GM21526 (cell line): ENCODE measurements at regions not wholly inside any gene's neighbourhood (a gene's known extent, or its start where the extent isn't known, plus 50 kb on each side); places are given as distances from the start of the nearest gene placed in this dataset.
"Not testable (repeated sequence)": the region's sequence is repeated elsewhere in the genome, so short reads cannot be mapped to it uniquely, and the experiment has no call there.

Experiments
- ATAC-seq: cut with Tn5 transposase; IDR thresholded peaks from one replicate; pipeline ENCODE4 v1.9.1; 2021; ENCODE audit warnings: moderate library complexity; ENCODE audit not compliant: unreplicated experiment, low FRiP score

- not testable (repeated sequence) for ATAC-seq
Measured at GRCh38 chr12:67110345-67110744, 158.8 kb upstream of the CAND1 start.

DNA sequence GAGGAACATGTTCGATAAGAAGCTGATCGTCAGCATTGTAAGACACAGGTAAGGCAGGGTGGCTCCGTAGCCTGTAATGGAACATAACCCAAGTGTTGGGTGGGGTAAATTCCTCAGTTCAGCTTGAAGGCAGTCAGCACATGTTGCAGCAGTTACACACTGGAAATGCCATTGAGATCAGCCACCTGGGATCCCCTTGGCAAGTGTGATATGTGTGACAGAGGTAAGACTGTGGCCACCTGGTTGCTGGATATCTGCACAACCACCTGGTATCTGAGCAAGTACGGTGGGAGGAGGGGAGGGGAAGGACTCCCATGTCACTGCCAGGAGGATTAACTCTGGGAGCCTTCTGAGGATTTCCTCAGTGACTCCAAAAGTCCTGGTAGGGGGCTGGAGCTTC, 158.0 kb upstream of the CAND1 start:
- no peak for ATAC-seq

DNA sequence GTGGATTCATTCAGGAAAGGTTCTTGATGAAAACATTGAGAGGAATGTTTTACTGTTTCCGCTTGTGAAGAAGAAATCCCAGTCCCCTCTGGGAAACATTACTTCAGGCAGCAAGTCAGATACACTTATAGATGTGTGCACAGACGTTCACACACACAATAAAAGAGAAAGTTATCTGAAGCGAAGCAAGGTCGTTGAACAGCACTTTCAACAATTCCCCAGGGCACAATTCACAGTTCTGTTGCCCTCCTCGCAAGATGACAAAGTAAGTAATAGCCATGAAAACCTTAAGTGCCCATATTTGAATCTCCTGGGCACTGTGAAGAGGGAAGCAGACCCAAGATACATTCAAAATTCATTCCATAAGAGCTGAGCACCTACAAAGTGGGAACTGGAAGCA, 156.6 kb upstream of the CAND1 start:
- no peak for ATAC-seq

- no peak for ATAC-seq
Measured at GRCh38 chr12:67116134-67116533, 153.0 kb upstream of the CAND1 start.

GRCh38 chr12:67122584-67122983, 146.6 kb upstream of the CAND1 start:
- ATAC-seq, result no peak

- ATAC-seq, result no peak
Measured at GRCh38 chr12:67137256-67137655, 131.9 kb upstream of the CAND1 start.

DNA sequence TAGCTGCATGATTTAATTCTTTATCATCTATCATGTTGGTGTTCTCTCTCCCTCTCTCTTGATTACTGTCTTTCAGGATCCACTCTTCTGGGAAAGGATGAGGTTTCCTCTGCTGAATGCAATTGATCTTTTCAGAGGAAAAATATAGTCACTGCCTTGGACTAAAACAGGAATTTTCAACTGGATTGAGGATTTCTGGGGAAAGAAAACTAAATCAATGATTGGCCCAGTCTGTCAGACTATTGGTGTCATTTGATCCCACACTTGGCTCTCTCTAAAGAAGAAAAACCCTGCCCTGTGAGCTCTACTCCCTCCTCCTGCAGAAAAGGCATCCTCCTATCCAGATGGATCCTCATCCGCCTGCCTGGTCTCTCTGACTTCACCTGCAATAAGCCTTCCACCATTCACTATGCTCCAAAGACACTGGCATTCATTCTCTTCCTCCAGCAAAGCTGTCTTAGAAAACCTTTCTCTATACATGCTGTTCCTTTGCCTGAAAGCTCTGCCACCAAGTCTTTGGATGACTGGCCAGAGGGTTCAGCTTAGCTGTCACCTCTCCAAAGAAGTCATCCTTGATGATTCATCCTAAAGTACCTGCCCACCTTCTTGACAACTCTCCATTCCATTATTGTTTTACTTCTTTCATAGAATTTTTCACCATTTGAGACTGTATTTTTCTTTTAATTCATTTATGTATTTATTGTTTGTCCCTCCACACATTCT, 127.7 kb upstream of the CAND1 start:
- ATAC-seq, result no peak

GRCh38 chr12:67145692-67146091, 123.5 kb upstream of the CAND1 start:
- ATAC-seq, result no peak

- no peak for ATAC-seq
Measured at GRCh38 chr12:67147030-67147429, 122.1 kb upstream of the CAND1 start.

GRCh38 chr12:67147447-67147846, 121.7 kb upstream of the CAND1 start:
- no peak for ATAC-seq

DNA sequence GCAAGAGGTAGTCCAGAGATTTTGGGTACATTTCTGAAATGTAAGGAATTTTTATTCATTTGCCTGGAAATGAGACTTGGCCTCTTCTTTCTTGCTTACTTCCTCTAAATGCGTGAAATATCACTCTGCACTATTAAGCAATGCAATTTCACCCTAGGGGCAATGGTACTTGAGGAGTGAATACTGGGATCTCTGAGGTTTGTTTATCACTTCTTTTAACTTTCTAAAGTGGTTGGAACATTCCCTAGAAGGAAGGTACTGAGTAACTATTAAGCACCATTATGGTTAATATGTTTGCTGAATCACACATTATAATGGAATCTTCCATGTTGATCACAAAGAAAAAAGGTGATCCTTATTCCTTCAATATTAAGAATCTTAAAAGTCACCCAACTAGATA, 120.9 kb upstream of the CAND1 start:
- ATAC-seq, result no peak

GRCh38 chr12:67151886-67152285, 117.3 kb upstream of the CAND1 start:
- no peak for ATAC-seq

DNA sequence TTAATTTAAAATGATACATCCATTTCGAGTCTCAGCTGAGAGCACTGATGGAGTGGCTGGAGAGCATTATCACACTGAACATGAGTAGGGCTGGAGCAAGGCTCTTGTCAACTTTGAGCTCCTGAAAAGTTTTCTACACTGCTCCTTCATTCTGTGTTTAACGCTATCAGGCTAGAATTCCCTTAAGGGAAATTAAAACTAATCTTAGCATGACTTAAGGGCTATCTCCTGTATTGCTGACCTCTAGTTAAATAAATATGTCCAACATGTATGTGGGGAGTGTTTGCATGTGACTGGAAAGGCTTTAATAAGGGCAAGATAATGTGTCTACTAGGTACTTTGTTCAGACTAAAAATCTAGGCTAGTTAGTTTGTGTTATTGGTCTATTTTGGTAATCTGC, 116.7 kb upstream of the CAND1 start:
- ATAC-seq, result no peak

DNA sequence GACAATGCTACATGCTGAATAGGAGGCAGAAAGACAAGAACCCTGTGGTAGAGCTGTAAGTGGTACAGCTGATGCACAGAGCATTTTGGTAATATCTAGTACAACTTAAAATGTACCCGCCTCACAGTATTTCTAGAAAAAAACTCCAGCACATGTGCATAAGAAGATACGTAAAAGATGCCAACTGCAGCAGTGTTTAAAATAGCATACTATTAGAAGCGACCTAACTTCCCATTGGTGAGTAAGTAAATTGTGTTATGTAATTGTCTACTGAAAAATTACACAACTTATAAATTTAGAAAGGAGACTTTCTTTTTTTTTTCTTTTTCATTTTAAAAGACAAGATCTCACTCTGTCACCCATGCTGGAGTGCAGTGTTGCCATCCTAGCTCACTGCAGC, 114.3 kb upstream of the CAND1 start:
- ATAC-seq, result no peak

DNA sequence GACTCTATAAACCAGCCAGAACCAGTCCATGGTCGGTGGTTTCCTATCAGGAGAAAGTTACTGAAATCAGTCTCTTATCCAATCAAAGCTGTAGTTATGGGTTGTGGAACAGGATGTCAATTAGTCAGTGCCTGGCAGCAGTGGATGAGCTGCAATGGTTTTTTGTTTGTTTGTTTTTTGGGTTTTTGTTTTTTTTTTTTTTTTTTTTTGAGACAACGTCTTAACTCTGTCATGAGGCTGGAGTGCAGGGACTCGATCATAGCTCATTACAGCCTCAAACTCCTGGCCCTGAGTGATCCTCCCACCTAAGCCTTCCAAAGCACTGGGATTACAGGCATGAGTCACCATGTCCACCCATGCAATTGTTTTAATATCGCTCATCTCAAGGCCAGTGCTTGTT, 113.3 kb upstream of the CAND1 start:
- ATAC-seq, result no peak

GRCh38 chr12:67161322-67161918, 107.7 kb upstream of the CAND1 start:
- peak; percentile 87 for ATAC-seq

DNA sequence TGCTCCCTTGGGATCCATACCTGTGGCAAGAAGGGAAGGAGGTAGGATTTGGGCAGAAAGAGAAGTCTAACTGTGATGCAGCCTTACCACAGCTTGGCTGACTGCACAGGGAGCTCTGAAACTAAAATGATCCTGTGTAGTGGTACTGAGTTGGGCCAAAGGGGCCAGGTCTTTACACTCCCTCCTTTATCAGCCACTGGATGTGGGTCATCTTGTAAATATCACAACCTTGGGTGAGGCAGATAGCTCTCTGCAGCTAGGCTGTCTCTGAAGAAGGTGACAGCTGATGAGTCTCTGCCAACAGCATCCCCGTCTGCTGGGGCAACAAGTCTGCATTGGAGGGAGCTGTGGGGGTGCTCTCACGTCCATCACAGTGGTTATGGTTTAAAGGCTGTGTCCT, 95.9 kb upstream of the CAND1 start:
- no peak for ATAC-seq

DNA sequence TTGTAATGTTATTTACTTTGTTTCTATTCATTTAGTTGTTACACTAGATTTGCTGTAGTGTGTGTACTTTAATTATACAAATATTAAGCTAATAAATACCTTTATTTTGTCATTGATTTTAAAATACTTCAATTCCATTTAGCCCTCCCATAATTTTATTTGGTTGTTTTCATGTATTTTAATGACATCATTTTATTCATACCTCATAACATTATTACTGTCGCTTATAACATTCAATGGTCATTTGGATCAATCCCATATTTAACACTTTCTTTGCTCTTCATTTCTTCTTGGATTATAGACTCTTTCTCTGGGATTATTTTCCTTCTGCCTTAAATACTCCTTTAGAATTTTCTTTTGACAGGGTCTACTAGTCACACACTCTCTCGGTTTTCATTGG, 86.6 kb upstream of the CAND1 start:
- no peak for ATAC-seq

GRCh38 chr12:67193704-67194103, 75.5 kb upstream of the CAND1 start:
- no peak for ATAC-seq

DNA sequence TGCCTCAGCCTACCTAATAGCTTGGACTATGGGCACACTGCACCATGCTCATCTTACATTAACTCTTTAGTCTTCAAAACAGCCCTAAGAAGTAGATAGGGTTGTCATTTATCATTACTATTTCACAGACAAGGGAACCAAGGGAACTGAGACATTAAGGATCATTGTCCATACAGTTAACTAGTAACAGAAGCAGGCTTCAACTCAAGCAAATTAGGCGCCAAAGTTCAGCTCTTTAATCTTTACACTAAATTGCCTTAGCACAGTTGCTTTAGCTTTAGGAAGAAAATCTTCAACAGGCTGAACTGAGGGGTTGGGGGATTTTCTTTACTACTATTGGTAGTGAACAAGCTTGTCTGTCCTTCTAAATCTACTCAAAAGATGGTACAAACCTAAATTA, 68.8 kb upstream of the CAND1 start:
- ATAC-seq, result no peak

- ATAC-seq, result peak; percentile 41
Measured at GRCh38 chr12:67202011-67202677, 67.0 kb upstream of the CAND1 start.

- ATAC-seq, result peak; percentile 99
Measured at GRCh38 chr12:67202678-67203012, 66.5 kb upstream of the CAND1 start.
